Nephron progenitor cell (in vitro differentiated cells): ENCODE measurements at regions not wholly inside any gene's neighbourhood (a gene's known extent, or its start where the extent isn't known, plus 50 kb on each side); places are given as distances from the start of the nearest gene placed in this dataset.

Experiments
- DNase-seq: peaks from one replicate; pipeline ENCODE4 v3.0.0; 2021
- H3K27ac Mint-ChIP-seq: 2 replicates; pipeline ENCODE4 v1.8.0; 2021; ENCODE audit warnings: mild to moderate bottlenecking, moderate library complexity, mixed read lengths
- H3K27me3 Mint-ChIP-seq: 2 replicates; pipeline ENCODE4 v1.8.0; 2021; ENCODE audit warnings: mild to moderate bottlenecking, low read depth, mixed read lengths; ENCODE audit not compliant: poor library complexity
- H3K36me3 Mint-ChIP-seq: 2 replicates; pipeline ENCODE4 v1.8.0; 2021; ENCODE audit warnings: low read depth, mixed read lengths
- H3K4me1 Mint-ChIP-seq: 2 replicates; pipeline ENCODE4 v1.8.0; 2021; ENCODE audit warnings: mixed read lengths
- H3K4me3 Mint-ChIP-seq: 2 replicates; pipeline ENCODE4 v1.8.0; 2021; ENCODE audit warnings: mild to moderate bottlenecking, moderate library complexity, mixed read lengths
- H3K9me3 Mint-ChIP-seq: 2 replicates; pipeline ENCODE4 v1.8.0; 2021; ENCODE audit warnings: mild to moderate bottlenecking, moderate library complexity, mixed read lengths
- TF ChIP-seq, protein P1 (sequence below): fragments of 200-600 bp; sonication (generic); IDR thresholded peaks from 2 replicates; pipeline ENCODE4 v1.5.0; 2021; ENCODE audit warnings: antibody characterized with exemption

- no peak for DNase-seq
- TF ChIP-seq, protein P1, sequence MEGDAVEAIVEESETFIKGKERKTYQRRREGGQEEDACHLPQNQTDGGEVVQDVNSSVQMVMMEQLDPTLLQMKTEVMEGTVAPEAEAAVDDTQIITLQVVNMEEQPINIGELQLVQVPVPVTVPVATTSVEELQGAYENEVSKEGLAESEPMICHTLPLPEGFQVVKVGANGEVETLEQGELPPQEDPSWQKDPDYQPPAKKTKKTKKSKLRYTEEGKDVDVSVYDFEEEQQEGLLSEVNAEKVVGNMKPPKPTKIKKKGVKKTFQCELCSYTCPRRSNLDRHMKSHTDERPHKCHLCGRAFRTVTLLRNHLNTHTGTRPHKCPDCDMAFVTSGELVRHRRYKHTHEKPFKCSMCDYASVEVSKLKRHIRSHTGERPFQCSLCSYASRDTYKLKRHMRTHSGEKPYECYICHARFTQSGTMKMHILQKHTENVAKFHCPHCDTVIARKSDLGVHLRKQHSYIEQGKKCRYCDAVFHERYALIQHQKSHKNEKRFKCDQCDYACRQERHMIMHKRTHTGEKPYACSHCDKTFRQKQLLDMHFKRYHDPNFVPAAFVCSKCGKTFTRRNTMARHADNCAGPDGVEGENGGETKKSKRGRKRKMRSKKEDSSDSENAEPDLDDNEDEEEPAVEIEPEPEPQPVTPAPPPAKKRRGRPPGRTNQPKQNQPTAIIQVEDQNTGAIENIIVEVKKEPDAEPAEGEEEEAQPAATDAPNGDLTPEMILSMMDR = no peak
- H3K9me3 Mint-ChIP-seq = peaks cover 15% of the 10 kb centered on the region
- no peaks in the 10 kb centered on the region for H3K4me1 Mint-ChIP-seq
- no peaks in the 10 kb centered on the region for H3K36me3 Mint-ChIP-seq
- no peak overlapping the region for H3K27ac Mint-ChIP-seq
- peaks cover 8% of the 10 kb centered on the region for H3K27me3 Mint-ChIP-seq
- no peak overlapping the region for H3K4me3 Mint-ChIP-seq
Observed at GRCh38 chr21:35783721-35784120, 276.6 kb downstream of the SETD4 start.

- Mint-ChIP-seq H3K27me3 (peaks cover 3% of the 10 kb centered on the region), H3K4me1 (no peaks in the 10 kb centered on the region), H3K4me3 (no peak overlapping the region), H3K36me3 (no peaks in the 10 kb centered on the region), H3K9me3 (peaks cover 8% of the 10 kb centered on the region), H3K27ac (no peak overlapping the region)
- DNase-seq = no peak
- TF ChIP-seq, protein P1 = no peak
Observed at GRCh38 chr21:35782667-35783066, 277.7 kb downstream of the SETD4 start.

DNA sequence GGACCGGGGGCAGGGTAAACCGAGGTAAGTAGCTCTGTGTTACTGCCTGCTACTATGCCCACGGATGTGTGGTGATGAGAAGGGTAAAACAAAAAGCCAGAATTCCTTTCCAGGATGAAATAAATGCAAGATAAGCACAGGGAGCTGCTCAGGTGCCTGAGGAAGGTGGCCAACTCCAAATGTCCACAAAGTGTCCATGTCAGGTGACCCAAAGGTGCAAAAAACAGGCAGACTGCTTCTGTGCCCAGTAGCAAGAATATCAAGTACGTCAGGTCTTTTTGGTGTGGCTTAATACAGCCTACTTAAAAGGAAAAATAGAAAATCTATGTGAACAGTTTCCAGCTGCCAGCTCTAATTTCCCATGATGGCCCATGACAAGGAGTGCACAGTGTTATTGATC is 279.3 kb downstream of the SETD4 start:
- no peak for DNase-seq
- Mint-ChIP-seq H3K27ac (no peak overlapping the region), H3K27me3 (no peaks in the 10 kb centered on the region), H3K36me3 (no peaks in the 10 kb centered on the region), H3K4me3 (no peak overlapping the region), H3K4me1 (no peaks in the 10 kb centered on the region), H3K9me3 (no peaks in the 10 kb centered on the region)
- TF ChIP-seq, protein P1 = no peak

- Mint-ChIP-seq H3K36me3 (no peaks in the 10 kb centered on the region), H3K4me1 (no peaks in the 10 kb centered on the region), H3K9me3 (no peaks in the 10 kb centered on the region), H3K27me3 (no peaks in the 10 kb centered on the region), H3K27ac (no peak overlapping the region), H3K4me3 (no peak overlapping the region)
- TF ChIP-seq, protein P1 = no peak
- DNase-seq = no peak
Observed at GRCh38 chr21:35779690-35780570, 280.4 kb downstream of the SETD4 start.

DNA sequence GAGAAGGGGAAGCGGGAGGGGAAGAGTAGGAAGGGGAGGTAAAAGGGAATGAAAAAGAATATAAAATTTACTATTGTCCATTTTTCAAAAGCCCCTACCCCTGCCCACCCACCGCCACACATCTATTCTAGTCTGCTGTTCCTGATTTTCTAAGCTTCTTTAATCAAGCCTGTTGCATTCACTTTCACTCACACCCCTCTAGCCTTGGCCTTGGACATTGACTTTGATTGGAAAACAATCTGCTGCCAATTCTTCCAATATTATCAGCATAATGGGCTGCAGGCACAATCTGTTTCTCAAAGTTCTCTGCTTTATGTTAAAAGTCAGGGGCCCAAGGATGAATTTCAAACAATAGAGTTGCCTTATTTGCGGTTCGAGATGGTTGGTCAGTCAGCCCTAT is 281.2 kb downstream of the SETD4 start:
- Mint-ChIP-seq H3K27ac (no peak overlapping the region), H3K27me3 (no peaks in the 10 kb centered on the region)
- no peak for DNase-seq

More for the DNA sequence above, 281.2 kb downstream of the SETD4 start:
- no peak overlapping the region for H3K4me3 Mint-ChIP-seq
- TF ChIP-seq, protein P1 = no peak
- no peaks in the 10 kb centered on the region for H3K36me3 Mint-ChIP-seq
- no peaks in the 10 kb centered on the region for H3K9me3 Mint-ChIP-seq
- no peaks in the 10 kb centered on the region for H3K4me1 Mint-ChIP-seq
